Astrocyte of the hippocampus (primary cell): ENCODE measurements at regions not wholly inside any gene's neighbourhood (a gene's known extent, or its start where the extent isn't known, plus 50 kb on each side); places are given as distances from the start of the nearest gene placed in this dataset.

Experiments
- DNase-seq: peaks from one replicate; pipeline ENCODE4 v3.0.0; 2011; ENCODE audit warnings: low read depth, low spot score

DNA sequence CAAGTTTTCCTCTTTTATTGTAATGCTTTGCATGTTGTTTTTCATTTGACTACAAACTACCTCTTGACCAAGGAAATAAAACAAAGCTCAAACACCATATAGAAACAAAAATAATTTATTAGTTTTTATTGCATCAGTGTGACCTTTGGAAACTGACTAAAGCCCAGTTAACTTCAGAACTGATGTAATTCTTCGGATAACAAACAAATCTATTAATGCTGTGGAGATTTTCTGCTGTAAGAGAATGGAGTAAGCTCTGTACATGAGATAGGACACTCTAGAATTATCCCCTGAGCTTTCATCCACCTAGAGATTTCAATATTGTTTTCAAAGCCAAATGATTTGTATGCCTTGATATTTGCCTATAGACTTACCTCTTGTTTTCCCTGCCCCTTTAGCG lies 154.0 kb upstream of the KCNK2 start:
- DNase-seq, result no peak

GRCh38 chr1:214933375-214933774 lies 149.2 kb upstream of the KCNK2 start:
- no peak for DNase-seq

- DNase-seq, result no peak
These were observed 148.5 kb upstream of the KCNK2 start for GRCh38 chr1:214934045-214934444.

- DNase-seq, result no peak
These were observed 147.3 kb upstream of the KCNK2 start for GRCh38 chr1:214935258-214935657.

DNA sequence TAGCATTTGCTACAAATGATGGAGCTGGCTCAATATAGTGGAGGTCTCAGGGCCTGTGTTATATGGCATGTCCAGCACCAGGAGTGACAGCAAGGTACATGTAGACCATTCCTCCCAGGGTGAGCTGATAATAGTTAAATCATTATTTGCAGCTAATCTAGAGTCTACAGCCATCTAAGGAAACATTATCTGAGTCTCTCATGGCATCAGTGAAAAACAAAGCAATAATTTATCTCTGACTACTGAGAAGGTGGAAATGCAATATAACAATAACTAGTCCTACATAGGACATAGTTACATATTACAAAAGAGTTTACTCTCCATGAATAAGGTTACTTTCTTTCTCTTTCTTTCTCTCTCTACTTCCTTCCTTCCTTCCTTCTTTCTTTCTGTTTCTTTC lies 143.4 kb upstream of the KCNK2 start:
- no peak for DNase-seq

DNA sequence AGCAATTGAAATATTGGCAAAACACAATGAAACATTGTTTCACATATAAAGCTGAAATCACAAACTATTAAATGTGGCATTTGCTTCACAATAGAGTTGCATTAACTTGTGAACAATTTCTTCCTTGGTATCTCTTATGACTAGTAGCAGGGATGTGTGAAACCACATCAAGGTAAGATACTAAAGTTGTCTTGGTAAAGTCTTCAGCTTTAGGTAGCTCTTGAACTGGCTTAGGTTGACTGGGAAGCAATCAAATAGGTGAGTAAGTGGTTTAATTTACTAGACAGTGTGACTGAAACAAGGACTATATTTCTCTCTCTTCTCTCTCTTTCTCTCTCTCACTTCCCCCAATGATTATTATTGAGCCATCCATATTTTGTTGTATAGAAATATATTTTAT lies 141.5 kb upstream of the KCNK2 start:
- no peak for DNase-seq

- DNase-seq, result no peak
These were observed 139.5 kb upstream of the KCNK2 start for GRCh38 chr1:214943054-214943453.

GRCh38 chr1:214946615-214947014 lies 135.9 kb upstream of the KCNK2 start:
- no peak for DNase-seq

GRCh38 chr1:214952648-214953047 lies 129.9 kb upstream of the KCNK2 start:
- no peak for DNase-seq

DNA sequence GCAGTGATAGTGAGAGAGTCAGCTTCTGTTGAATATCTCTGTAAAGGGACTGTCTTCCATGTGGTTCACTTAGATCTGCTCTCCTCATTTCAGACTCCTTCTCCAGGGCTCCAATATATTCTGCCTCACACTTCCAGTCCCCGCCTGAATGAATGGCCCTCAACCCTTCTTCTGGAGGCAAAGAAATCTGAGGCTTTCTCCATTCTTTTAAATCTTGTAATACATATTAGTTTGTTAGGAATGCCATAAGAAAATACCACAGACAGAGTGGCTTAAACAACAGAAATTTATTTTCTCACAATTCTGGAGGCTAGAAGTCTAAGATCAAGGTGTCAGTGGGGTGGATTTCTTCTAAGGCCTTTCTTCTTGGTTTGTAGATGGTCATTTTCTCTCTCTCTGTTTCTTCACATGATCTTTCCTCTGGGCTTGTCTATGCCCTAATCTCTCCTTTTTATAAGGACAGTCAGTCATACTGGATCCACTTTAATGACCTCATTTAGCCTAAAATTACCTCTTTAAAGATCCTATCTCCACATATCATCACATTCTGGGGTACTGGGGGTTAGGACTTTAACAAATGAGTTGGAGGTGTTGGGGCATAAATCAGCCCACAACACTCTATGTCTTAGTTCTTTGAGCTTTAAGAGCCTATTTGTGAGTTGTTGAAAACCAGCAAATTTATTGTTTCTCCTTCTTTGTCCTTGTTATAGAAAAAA lies 128.5 kb upstream of the KCNK2 start:
- DNase-seq, result no peak

DNA sequence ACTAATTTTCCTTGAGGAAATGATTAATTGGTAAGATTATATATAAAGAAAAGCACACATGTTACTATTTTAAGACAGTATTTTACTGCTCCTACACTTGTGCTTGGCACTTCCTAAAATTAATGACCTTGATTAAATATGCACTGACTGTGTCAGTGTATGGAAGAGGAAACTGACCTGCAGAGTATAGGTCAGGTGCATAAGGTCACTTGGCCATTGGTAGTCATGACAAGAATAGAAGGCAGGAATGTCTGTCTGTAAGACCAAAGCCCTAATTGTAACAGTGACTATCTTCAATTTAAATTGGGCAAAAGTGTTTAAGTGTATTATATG lies 128.0 kb upstream of the KCNK2 start:
- no peak for DNase-seq

DNA sequence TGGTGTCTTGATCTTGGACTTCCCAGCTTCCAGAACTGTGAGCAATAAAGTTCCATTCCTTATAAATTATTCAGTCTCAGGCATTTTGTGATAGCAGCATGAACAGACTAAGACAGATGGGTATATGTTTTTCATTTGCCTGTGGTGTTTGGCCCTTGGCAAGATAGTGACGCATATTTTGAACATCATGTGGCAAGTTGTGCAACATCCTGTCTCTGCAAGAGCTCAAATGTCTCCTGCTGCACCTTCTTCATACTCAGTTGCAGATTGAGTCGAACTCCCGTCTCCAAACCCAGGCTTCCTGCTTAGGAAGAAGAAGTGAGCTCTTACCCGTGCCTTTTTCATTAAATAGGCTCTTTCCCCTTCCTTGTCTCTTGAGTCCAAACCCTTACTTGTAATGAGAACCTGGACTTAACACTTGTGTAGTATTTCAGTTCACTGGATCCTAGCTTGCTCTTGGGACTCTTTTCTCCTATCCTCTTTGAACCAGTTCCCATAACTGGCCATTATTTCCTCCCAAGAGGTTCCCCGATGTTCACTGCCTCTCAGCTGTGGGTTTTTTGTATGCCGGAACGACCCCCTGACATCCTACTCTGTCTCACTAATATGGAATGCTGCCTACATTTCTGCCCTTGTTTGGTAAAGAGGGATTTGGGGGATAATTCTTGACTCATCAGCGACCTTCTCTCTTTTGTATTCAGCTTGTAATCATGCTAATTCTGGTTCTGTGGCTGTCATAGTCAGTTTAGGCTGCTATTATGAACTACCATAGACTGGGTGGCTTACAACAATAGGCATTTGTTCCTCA lies 125.0 kb upstream of the KCNK2 start:
- DNase-seq, result peak; percentile 73

GRCh38 chr1:214958486-214958885 lies 124.1 kb upstream of the KCNK2 start:
- no peak for DNase-seq

DNA sequence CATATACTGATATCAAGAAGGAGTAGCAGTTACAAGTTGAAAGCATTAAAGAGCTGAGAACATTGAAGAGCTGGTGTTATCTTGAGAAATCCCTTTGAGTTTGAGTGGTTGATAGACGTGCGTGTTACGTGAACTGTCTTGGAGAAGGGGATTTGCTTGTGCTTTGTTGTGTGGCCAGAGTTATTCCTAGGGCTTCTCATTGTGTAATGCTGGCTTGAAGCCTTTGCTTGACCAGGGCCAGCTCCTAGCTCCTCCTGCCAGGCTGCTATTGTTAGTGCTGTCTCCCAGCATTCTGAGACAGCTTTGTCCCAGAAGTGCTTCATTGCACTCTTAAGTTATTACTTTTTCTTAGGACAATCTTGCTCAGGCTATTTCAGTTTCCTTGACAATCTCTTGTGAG lies 116.2 kb upstream of the KCNK2 start:
- DNase-seq, result peak; percentile 34

DNA sequence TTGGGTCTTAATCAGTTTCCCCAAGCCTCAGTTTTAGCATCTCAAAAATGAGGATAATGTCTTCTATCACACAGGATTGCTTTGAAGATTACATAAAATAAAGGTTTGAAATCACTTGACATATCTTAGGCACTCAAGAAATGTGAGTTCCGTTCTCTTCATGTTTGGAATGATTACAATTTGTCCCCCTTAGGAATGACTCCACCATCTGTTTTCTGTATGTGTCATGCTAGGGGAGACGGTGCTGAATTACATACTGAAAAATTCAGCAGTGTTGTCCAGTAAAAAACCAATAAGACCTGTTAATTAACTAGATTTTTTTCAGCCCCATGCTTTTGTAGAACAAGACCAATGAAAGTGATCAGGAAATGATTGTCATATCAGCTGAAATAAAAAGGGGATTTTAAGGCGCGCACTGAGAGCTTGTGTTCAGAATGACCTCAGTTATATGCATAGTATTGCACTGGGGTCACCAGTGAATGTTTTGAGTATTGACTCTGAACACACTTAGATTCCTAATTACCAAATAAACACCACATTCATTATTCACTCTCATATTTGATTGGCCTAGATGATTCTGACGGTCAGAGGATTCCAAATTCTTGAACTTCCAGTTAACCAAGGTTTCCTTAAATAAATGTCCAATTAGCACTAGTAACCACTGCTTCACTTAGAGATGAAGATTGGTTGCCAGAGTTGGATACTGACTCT lies 114.5 kb upstream of the KCNK2 start:
- DNase-seq, result peak; percentile 46

DNA sequence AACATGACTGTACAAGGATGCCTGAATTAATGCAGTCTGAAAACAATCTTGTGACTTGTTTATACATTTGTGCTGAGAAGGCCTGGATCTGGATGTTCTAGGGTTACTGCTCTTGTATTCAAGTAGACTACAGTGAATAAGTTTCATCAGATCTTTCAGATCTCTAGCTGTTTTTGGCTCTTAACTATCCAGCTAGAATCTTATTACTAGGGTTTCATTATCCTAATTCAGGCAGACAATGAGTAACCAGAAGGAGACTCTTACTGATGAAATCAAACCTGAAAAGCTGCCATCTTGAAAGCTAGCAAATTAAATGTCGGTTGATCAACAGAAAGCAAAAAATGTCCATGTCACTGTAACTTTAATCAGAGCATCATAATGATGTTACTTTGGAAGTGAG lies 112.5 kb upstream of the KCNK2 start:
- DNase-seq, result no peak

DNA sequence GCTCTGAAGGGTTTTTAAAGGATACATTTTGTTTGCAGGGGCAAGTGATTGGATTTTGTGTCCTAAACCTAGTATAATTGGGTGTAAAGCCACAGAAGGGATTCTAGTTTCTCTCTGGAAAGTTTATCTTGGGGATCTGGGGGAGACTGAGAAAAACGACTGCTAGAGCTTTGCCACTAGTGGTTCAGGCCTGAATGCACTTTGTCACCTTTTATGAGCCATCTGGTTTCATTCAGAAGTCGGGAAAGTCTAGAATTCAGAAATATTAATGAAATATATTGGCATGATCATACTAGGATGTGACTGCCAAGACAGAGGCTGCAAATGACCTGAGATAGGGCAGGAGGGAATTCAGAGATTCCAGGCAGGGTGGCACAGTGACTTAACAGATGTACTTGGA lies 111.5 kb upstream of the KCNK2 start:
- DNase-seq, result no peak

- no peak for DNase-seq
These were observed 108.5 kb upstream of the KCNK2 start for GRCh38 chr1:214974002-214974401.

- DNase-seq, result no peak
These were observed 105.9 kb upstream of the KCNK2 start for GRCh38 chr1:214976665-214977064.

- DNase-seq, result peak; percentile 17
These were observed 105.4 kb upstream of the KCNK2 start for GRCh38 chr1:214977110-214977509.

DNA sequence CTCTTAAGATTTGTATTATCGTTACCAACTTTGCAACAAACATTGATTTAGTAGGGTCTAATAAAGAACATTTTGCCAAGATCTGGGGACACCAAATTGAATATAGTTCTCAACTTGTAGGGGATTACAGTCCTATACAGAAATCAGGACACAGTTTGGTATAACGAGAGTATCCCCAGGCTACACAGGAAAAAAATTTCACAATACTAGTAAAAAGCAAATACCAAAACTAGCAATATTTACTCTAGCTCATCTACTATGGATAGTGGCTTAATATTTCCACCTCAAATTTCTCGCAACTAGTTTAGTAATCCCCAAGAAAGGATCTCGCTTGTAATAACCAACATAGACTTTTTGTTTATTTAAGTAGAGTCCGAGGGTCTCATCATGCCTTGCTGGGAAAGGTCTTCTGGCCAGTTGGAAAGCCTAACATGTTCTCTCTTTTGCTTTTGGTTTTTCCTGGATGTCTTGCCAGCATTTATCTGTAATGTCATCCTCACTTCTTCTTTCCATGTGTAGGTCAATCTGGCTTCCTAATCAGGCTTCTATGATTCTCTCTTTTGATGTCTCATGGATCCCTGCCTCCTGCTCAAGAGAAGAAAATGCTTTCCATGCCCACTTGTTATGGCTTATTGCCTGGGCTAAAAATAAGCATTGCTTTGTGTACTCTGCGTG lies 104.7 kb upstream of the KCNK2 start:
- no peak for DNase-seq

GRCh38 chr1:214979191-214979590 lies 103.3 kb upstream of the KCNK2 start:
- no peak for DNase-seq
